PC-3 (cell line): ENCODE measurements at regions not wholly inside any gene's neighbourhood (a gene's known extent, or its start where the extent isn't known, plus 50 kb on each side); places are given as distances from the start of the nearest gene placed in this dataset.

Experiments
- ATAC-seq: fragments of 200-7000 bp; cut with Tn5 transposase; 2 replicates; pipeline ENCODE4 v1.9.1; 2020; ENCODE audit warnings: mild to moderate bottlenecking, moderate library complexity
- BruUV-seq: library from RNA; stranded (reverse); fragments of 400-500 nt; replicated peaks from 2 replicates; lab custom pipeline; 2021; lab: Mats Ljungman, UMichigan
- CTCF ChIA-PET: fragments of 300-600 bp; sonication (Branson Sonifier 250); formaldehyde crosslinking; loops from one replicate; lab custom pipeline; 2022; ENCODE audit warnings: antibody characterized with exemption; lab: Charles Lee
- POLR2A ChIA-PET: fragments of 300-600 bp; sonication (Branson Sonifier 250); formaldehyde crosslinking; loops from one replicate; lab custom pipeline; 2022; ENCODE audit warnings: antibody characterized with exemption; ENCODE audit not compliant: unreplicated experiment; lab: Charles Lee
- DNase-seq: peaks from one replicate; pipeline ENCODE4 v3.0.0-alpha.2; 2015
- H2AFZ ChIP-seq: fragments of 300-600 bp; sonication (generic); 2 replicates; pipeline ENCODE4 v1.6.0; 2016; ENCODE audit warnings: antibody characterized with exemption, low read length
- H3F3A ChIP-seq: fragments of 300-600 bp; sonication (generic); one replicate; pipeline ENCODE4 v1.6.0; 2017; ENCODE audit warnings: antibody characterized with exemption, low read length, control low read depth, mild to moderate bottlenecking; ENCODE audit not compliant: unreplicated experiment
- H3K27ac ChIP-seq: fragments of 300-600 bp; sonication (generic); 2 replicates; pipeline ENCODE4 v1.5.1; 2016; ENCODE audit warnings: mild to moderate bottlenecking, low read length
- H3K27me3 ChIP-seq: fragments of 300-600 bp; sonication (generic); 2 replicates; pipeline ENCODE4 v1.6.1; 2016; ENCODE audit warnings: low read length, mixed read lengths
- H3K36me3 ChIP-seq: fragments of 300-600 bp; sonication (generic); 2 replicates; pipeline ENCODE4 v1.6.1; 2016; ENCODE audit warnings: low read depth, mixed run types, low read length, mixed read lengths
- H3K4me1 ChIP-seq: fragments of 300-600 bp; sonication (generic); 2 replicates; pipeline ENCODE4 v1.5.1; 2016; ENCODE audit warnings: low read length; ENCODE audit not compliant: insufficient read depth
- H3K4me2 ChIP-seq: fragments of 300-600 bp; sonication (generic); 2 replicates; pipeline ENCODE4 v1.6.0; 2016; ENCODE audit warnings: low read length
- H3K4me3 ChIP-seq: fragments of 300-600 bp; sonication (generic); 2 replicates; pipeline ENCODE4 v1.5.1; 2016; ENCODE audit warnings: mild to moderate bottlenecking, low read length, mixed read lengths
- H3K79me2 ChIP-seq: fragments of 300-600 bp; sonication (generic); 2 replicates; pipeline ENCODE4 v1.6.1; 2017; ENCODE audit warnings: low read length, mixed read lengths
- H3K9ac ChIP-seq: fragments of 300-600 bp; sonication (generic); 2 replicates; pipeline ENCODE4 v1.6.0; 2016; ENCODE audit warnings: mild to moderate bottlenecking, low read length
- H3K9me2 ChIP-seq: fragments of 300-600 bp; sonication (generic); replicated peaks from 2 replicates; pipeline ENCODE4 v1.6.1; 2016; ENCODE audit warnings: mixed run types, low read length, mixed read lengths
- H3K9me3 ChIP-seq: fragments of 300-600 bp; sonication (generic); 2 replicates; pipeline ENCODE4 v1.6.1; 2016; ENCODE audit warnings: low read length, mixed read lengths
- H4K20me1 ChIP-seq: fragments of 300-600 bp; sonication (generic); 2 replicates; pipeline ENCODE4 v1.6.1; 2016; ENCODE audit warnings: low read length, mixed read lengths
- CTCF ChIP-seq: fragments of 300-600 bp; sonication (generic); conservative IDR thresholded peaks from 2 replicates; pipeline ENCODE4 v1.5.1; 2017; ENCODE audit warnings: antibody characterized with exemption, low read depth, mild to moderate bottlenecking, low read length
- EZH2 ChIP-seq: fragments of 300-600 bp; sonication (generic); IDR thresholded peaks from one replicate; pipeline ENCODE4 v1.6.1; 2017; ENCODE audit warnings: antibody characterized with exemption, mild to moderate bottlenecking, low read length; ENCODE audit not compliant: unreplicated experiment
- EZH2phosphoT487 ChIP-seq: fragments of 300-600 bp; sonication (generic); IDR thresholded peaks from 2 replicates; pipeline ENCODE4 v1.6.1; 2018; ENCODE audit warnings: mild to moderate bottlenecking, antibody characterized with exemption, low read length, borderline replicate concordance
- intact Hi-C: fragments of 100-400 bp; cut with micrococcal nuclease; formaldehyde crosslinking; loops from 2 replicates; pipeline ENCODE4 v1.9.0; 2023

GRCh38 chr4:187094144-187094543 is 370.5 kb upstream of the FAT1 start:
- no peak overlapping the region for H2AFZ ChIP-seq
- no peaks in the 10 kb centered on the region for H4K20me1 ChIP-seq
- H3K9me2 ChIP-seq = no peaks in the 10 kb centered on the region
- no peak overlapping the region for H3K4me2 ChIP-seq
- H3K36me3 ChIP-seq = no peaks in the 10 kb centered on the region
- intact Hi-C loops = no loop called here
- H3K4me1 ChIP-seq = no peaks in the 10 kb centered on the region
- TF ChIP-seq EZH2phosphoT487 (no peak), CTCF (no peak), EZH2 (no peak)
- no TSS peak for BruUV-seq
- POLR2A ChIA-PET = no interaction called here
- H3K4me3 ChIP-seq = no peak overlapping the region
- CTCF ChIA-PET = no interaction called here
- no peak for ATAC-seq
- no peak for DNase-seq
- H3F3A ChIP-seq = no peaks in the 10 kb centered on the region
- H3K79me2 ChIP-seq = no peaks in the 10 kb centered on the region
- H3K27me3 ChIP-seq = no peaks in the 10 kb centered on the region
- H3K27ac ChIP-seq = no peak overlapping the region
- H3K9me3 ChIP-seq = no peaks in the 10 kb centered on the region
- H3K9ac ChIP-seq = no peak overlapping the region

GRCh38 chr4:187098429-187098828 is 374.8 kb upstream of the FAT1 start:
- BruUV-seq = no TSS peak
- H3F3A ChIP-seq = no peaks in the 10 kb centered on the region
- no peak overlapping the region for H3K4me3 ChIP-seq
- intact Hi-C loops = no loop called here
- H4K20me1 ChIP-seq = no peaks in the 10 kb centered on the region
- H3K9me3 ChIP-seq = no peaks in the 10 kb centered on the region
- no peak overlapping the region for H3K27ac ChIP-seq
- H3K27me3 ChIP-seq = no peaks in the 10 kb centered on the region
- ChIA-PET POLR2A (no interaction called here), CTCF (no interaction called here)
- no peak for TF ChIP-seq EZH2
- TF ChIP-seq EZH2phosphoT487 = no peak
- no peak for TF ChIP-seq CTCF
- H3K9me2 ChIP-seq = no peaks in the 10 kb centered on the region
- no peak overlapping the region for H2AFZ ChIP-seq
- H3K4me2 ChIP-seq = no peak overlapping the region
- no peak for ATAC-seq
- no peak overlapping the region for H3K9ac ChIP-seq
- no peaks in the 10 kb centered on the region for H3K36me3 ChIP-seq
- H3K4me1 ChIP-seq = no peaks in the 10 kb centered on the region
- H3K79me2 ChIP-seq = no peaks in the 10 kb centered on the region
- DNase-seq = no peak

- no peak overlapping the region for H2AFZ ChIP-seq
- no peak overlapping the region for H3K9ac ChIP-seq
- H3F3A ChIP-seq = no peaks in the 10 kb centered on the region
- BruUV-seq = no TSS peak
- no peak overlapping the region for H3K4me3 ChIP-seq
- no peaks in the 10 kb centered on the region for H3K79me2 ChIP-seq
- no peaks in the 10 kb centered on the region for H3K4me1 ChIP-seq
- no peaks in the 10 kb centered on the region for H3K9me3 ChIP-seq
- H4K20me1 ChIP-seq = no peaks in the 10 kb centered on the region
- intact Hi-C loops = no loop called here
- no peak for DNase-seq
- H3K9me2 ChIP-seq = no peaks in the 10 kb centered on the region
- H3K36me3 ChIP-seq = no peaks in the 10 kb centered on the region
- CTCF ChIA-PET = no interaction called here
- ATAC-seq = no peak
- H3K27me3 ChIP-seq = no peaks in the 10 kb centered on the region
- POLR2A ChIA-PET = no interaction called here
- no peak overlapping the region for H3K4me2 ChIP-seq
- no peak overlapping the region for H3K27ac ChIP-seq
- TF ChIP-seq EZH2phosphoT487 (no peak), CTCF (no peak), EZH2 (no peak)
Measured at GRCh38 chr4:187103351-187103750, 379.7 kb upstream of the FAT1 start.
